Stimulated activated naive CD8-positive, alpha-beta T cell treated with anti-CD3 and anti-CD28 coated beads, Interleukin-15, amount 100 ng/mL, for 72 hours (primary cell): ENCODE measurements at regions not wholly inside any gene's neighbourhood (a gene's known extent, or its start where the extent isn't known, plus 50 kb on each side); places are given as distances from the start of the nearest gene placed in this dataset.
"Not testable (repeated sequence)": the region's sequence is repeated elsewhere in the genome, so short reads cannot be mapped to it uniquely, and the experiment has no call there.

Experiments
- ATAC-seq: fragments of 150-1000 bp; cut with Tn5 transposase; 2 replicates; pipeline ENCODE4 v1.10.0; 2021; ENCODE audit warnings: mild to moderate bottlenecking, moderate library complexity
- DNase-seq, 2 donors: peaks; one replicate each; pipeline ENCODE4 v3.0.0; 2021 to 2022
- H3K27ac Mint-ChIP-seq, 2 donors: one replicate each; pipeline ENCODE4 v1.8.0; 2022; ENCODE audit warnings: mild to moderate bottlenecking in 2 of 2, mixed read lengths in 2 of 2, moderate library complexity in 2 of 2
- H3K27me3 Mint-ChIP-seq: one replicate; pipeline ENCODE4 v1.8.0; 2022; ENCODE audit warnings: mixed read lengths
- H3K4me1 Mint-ChIP-seq: one replicate; pipeline ENCODE4 v1.8.0; 2022; ENCODE audit warnings: mild to moderate bottlenecking, mixed read lengths
- H3K4me3 Mint-ChIP-seq, 2 donors: one replicate each; pipeline ENCODE4 v1.8.0; 2022; ENCODE audit warnings: mild to moderate bottlenecking in 2 of 2, mixed read lengths in 2 of 2, moderate library complexity in 1 of 2
- H3K9me3 Mint-ChIP-seq, 2 donors: one replicate each; pipeline ENCODE4 v1.8.0; 2022; ENCODE audit warnings: mixed read lengths in 2 of 2

DNA sequence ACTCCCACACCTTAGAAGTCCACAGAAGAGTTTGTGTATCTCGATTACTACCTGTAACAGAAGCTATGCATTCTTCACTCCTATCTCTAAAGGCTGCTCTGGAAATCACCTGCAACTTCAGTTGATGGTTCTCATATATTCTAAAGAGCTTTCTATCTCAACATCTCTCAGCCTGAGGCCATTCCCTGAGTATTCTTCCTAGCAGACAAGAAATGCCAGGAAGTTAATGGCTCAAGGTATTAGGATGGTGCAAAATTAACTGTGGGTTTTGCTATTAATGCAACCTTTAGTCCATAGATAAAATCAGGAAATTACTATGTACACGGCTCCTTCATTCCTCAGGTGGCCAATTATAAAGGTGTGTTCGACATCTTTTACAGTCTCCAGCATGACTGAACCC, 290.1 kb downstream of the ZNF716 start:
- H3K9me3 Mint-ChIP-seq, H3K4me1 Mint-ChIP-seq, H3K27me3 Mint-ChIP-seq, ATAC-seq, DNase-seq, H3K4me3 Mint-ChIP-seq, H3K27ac Mint-ChIP-seq: not testable (repeated sequence)

DNA sequence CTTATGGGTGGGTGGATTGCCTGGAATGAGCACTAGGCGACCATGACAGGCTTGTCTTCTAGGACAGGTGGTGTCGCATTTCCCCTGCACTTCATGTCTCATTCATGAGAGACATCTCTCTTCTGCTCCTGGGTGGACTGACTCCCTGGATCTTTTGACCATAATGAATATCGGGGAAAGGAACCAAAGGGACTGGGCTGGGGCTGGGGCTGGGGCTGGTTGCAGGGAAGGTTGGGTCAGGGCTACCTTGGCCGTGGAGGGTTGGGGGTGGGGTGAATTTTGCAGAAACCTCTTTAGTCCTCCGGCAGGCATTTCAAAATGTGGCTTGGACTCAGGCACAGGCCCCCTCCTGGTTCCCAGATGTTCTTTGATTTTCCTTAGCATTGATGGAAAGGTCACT, 319.2 kb downstream of the ZNF716 start:
- Mint-ChIP-seq H3K4me1 (no peaks in the 10 kb centered on the region), H3K4me3 (no peak overlapping the region), H3K9me3 (peaks cover 17 to 45% of the 10 kb centered on the region in 2 donors), H3K27ac (no peak overlapping the region), H3K27me3 (no peaks in the 10 kb centered on the region)
- no peak for DNase-seq
- ATAC-seq: no peak

DNA sequence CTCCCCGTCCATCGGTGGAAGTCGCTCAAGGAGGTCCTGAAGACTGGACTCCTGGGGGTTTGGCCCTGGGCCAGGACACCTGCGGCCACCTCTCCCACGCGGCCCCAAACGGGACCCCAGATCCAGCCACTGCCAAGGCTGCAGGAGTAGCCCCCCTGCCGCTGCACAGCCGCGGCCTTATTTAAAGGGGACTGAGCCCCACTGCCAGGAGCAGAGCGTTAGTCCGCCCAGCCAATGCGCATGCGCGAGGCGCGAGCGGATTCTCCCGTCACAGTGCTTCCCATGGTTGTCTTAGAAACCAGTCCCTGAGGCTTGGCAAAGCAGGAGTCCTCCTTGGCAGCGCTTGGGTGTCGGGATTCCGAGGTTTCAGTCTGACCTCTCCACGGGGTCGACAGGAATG, 320.0 kb downstream of the ZNF716 start:
- DNase-seq (no peak), ATAC-seq (no peak)
- H3K4me3 Mint-ChIP-seq: no peak overlapping the region
- no peaks in the 10 kb centered on the region for H3K27me3 Mint-ChIP-seq
- H3K9me3 Mint-ChIP-seq: peaks cover 17 to 51% of the 10 kb centered on the region in 2 donors
- H3K4me1 Mint-ChIP-seq: no peaks in the 10 kb centered on the region
- no peak overlapping the region for H3K27ac Mint-ChIP-seq

DNA sequence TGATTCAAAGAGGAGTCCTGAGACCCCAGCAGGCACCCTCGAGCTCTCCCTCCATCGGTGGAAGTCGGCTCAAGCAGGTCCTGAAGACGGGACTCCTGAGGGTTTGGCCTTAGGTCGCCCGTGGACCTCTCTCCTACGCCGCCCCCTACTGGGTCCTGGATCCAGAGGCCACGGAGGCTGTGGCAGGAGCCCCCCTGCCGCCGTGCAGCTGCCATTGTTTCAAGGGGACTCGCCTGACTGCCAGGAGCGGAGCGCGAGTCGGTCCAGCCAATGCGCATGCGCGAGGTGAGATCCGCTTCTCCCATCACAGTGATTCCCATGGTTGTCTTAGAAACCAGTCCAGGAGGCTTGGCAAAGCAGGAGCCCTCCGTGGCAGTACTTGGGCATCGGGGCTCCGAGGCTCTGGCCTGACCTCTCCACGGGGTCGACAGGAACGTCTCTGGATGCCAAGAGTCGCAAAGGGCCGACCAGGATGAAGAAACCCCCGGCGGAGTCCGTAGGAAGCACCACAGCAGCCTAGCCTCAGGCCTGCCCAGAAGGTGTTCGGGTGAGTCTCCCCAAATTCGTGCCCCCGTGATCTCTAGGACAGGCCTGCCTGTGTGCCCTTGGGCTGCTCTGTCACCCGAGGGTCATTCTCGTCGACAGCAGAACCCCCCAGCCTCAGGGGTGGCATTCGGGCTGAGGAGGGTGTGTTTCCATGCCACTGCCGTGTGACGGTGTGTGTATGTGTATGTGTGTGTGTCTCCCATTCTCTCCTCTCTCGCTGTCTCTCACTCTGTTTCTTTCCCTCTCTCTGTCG, 322.3 kb downstream of the ZNF716 start:
- H3K27ac Mint-ChIP-seq: no peak overlapping the region
- DNase-seq: no peak
- H3K27me3 Mint-ChIP-seq: no peaks in the 10 kb centered on the region
- no peak for ATAC-seq
- no peaks in the 10 kb centered on the region for H3K4me1 Mint-ChIP-seq
- H3K4me3 Mint-ChIP-seq: no peak overlapping the region
- H3K9me3 Mint-ChIP-seq: peaks cover 17 to 74% of the 10 kb centered on the region in 2 donors

GRCh38 chr7:57774300-57774699, 324.3 kb downstream of the ZNF716 start:
- ATAC-seq: no peak
- Mint-ChIP-seq H3K9me3 (peaks cover 21 to 76% of the 10 kb centered on the region in 2 donors), H3K27ac (no peak overlapping the region), H3K27me3 (no peaks in the 10 kb centered on the region), H3K4me1 (no peaks in the 10 kb centered on the region), H3K4me3 (no peak overlapping the region)
- no peak for DNase-seq

GRCh38 chr7:57775396-57776088, 325.6 kb downstream of the ZNF716 start:
- H3K27me3 Mint-ChIP-seq: no peaks in the 10 kb centered on the region
- ATAC-seq (no peak), DNase-seq (no peak)
- peaks cover 20 to 74% of the 10 kb centered on the region in 2 donors for H3K9me3 Mint-ChIP-seq
- no peaks in the 10 kb centered on the region for H3K4me1 Mint-ChIP-seq
- no peak overlapping the region for H3K4me3 Mint-ChIP-seq
- no peak overlapping the region for H3K27ac Mint-ChIP-seq

- ATAC-seq, H3K27ac Mint-ChIP-seq, H3K4me3 Mint-ChIP-seq, H3K4me1 Mint-ChIP-seq, H3K27me3 Mint-ChIP-seq, DNase-seq: not testable (repeated sequence)
- peaks cover 15 to 66% of the 10 kb centered on the region in 2 donors for H3K9me3 Mint-ChIP-seq
These were observed 326.3 kb downstream of the ZNF716 start for GRCh38 chr7:57776136-57776856.

DNA sequence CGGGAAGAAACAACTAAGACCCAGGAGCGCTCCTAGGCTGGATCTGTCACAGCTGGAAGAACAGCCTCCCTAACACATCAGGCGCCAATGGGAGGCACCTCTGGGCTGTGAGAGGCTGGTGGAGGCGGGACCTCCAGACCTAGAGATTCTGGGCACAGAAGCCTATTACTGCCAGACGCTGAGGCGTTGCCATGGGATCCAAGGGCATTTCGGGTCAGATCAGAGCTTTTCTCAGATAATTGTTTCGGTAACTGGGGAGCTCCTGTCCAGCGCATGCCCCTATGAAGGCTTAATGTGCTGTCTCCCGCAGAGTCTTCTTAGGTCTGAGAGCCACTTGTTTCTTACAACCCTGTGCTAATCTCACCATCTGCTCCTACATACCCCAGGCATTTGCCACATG, 339.2 kb downstream of the ZNF716 start:
- Mint-ChIP-seq H3K27ac (no peak overlapping the region), H3K4me3 (no peak overlapping the region), H3K4me1 (no peaks in the 10 kb centered on the region), H3K9me3 (peaks cover 10 to 19% of the 10 kb centered on the region in 2 donors), H3K27me3 (no peaks in the 10 kb centered on the region)
- ATAC-seq: no peak
- DNase-seq: no peak

DNA sequence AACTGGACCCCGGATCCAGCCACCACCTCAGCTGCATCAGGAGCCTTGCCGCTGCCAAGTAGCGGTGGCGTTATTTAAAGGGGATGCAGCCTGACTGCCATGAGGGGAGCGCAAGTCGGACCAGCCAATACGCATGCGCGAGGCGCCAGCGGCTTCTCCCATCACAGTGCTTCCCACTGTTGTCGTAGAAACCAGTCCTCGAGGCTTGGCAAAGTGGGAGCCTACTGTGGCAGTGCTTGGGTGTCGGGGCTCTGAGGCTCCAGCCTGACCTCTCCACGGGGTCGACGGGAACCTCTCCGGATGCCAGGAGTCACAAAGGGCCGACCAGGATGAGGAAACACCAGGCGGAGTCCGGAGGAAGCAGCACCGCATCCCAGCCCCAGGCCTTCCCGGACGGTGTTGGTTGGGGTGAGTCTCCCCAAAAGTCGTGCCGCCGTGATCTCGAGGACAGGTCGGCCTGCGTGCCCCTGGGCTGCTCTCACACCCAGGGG, 369.6 kb downstream of the ZNF716 start:
- H3K4me3 Mint-ChIP-seq: no peak overlapping the region
- ATAC-seq (no peak), DNase-seq (no peak)
- no peaks in the 10 kb centered on the region for H3K27me3 Mint-ChIP-seq
- H3K4me1 Mint-ChIP-seq: no peaks in the 10 kb centered on the region
- H3K27ac Mint-ChIP-seq: no peak overlapping the region
- H3K9me3 Mint-ChIP-seq: peaks cover 14 to 33% of the 10 kb centered on the region in 2 donors

DNA sequence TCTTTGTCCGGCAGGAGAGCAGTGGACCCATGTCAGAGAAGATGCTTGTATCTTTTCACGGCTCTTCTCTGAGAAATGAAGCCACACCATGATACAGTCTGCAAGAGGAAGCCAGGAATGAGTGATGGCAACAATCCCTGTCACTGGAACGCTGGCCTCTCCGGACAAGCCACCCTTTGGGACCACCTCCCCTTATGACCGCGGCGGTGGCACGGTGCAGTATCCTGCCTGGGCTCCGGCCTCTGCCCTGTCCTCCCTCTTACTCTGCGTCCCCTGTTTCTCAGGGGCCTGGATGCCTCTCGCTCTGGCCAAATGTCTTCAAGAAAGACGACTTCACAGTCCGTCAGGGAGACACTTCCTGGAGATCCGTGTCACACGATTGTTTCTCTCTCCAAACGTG, 370.5 kb downstream of the ZNF716 start:
- H3K27ac Mint-ChIP-seq: no peak overlapping the region
- H3K4me1 Mint-ChIP-seq: no peaks in the 10 kb centered on the region
- DNase-seq: no peak
- H3K27me3 Mint-ChIP-seq: no peaks in the 10 kb centered on the region
- H3K9me3 Mint-ChIP-seq: peaks cover 14 to 39% of the 10 kb centered on the region in 2 donors
- ATAC-seq: no peak
- H3K4me3 Mint-ChIP-seq: no peak overlapping the region

GRCh38 chr7:57821438-57822382, 371.7 kb downstream of the ZNF716 start:
- ATAC-seq: no peak
- Mint-ChIP-seq H3K27me3 (no peaks in the 10 kb centered on the region), H3K9me3 (peaks cover 14 to 39% of the 10 kb centered on the region in 2 donors)

DNA sequence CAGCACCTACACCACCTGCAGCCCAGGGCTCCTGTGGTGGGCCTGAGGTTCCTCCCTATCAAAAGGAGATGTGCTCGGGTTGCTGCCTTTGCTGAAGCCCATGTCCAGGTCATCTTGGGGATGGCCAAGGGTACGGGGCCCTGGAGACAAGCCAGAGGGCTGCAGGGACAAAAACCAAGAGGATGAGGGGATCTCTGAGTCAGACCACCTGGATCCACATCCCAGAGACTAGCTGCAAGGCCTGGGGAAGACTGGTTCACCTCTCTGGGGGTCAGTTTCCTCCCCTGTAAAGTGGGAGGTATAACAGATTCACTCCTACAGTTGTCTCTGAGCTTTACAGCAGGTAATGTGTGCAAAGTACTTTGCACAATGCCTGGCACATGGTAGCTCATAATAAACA, 376.6 kb downstream of the ZNF716 start:
- H3K27ac Mint-ChIP-seq, ATAC-seq, H3K4me3 Mint-ChIP-seq, DNase-seq, H3K4me1 Mint-ChIP-seq, H3K27me3 Mint-ChIP-seq: not testable (repeated sequence)
- peaks cover 6 to 22% of the 10 kb centered on the region in 2 donors for H3K9me3 Mint-ChIP-seq

More at GRCh38 chr7:57821438-57822382, 371.7 kb downstream of the ZNF716 start:
- no peak for DNase-seq
- no peak overlapping the region for H3K4me3 Mint-ChIP-seq
- no peak overlapping the region for H3K27ac Mint-ChIP-seq
- no peaks in the 10 kb centered on the region for H3K4me1 Mint-ChIP-seq

GRCh38 chr7:57835161-57835560, 385.2 kb downstream of the ZNF716 start:
- not testable (repeated sequence) for H3K27me3 Mint-ChIP-seq, H3K4me1 Mint-ChIP-seq, ATAC-seq, DNase-seq, H3K27ac Mint-ChIP-seq, H3K9me3 Mint-ChIP-seq, H3K4me3 Mint-ChIP-seq

DNA sequence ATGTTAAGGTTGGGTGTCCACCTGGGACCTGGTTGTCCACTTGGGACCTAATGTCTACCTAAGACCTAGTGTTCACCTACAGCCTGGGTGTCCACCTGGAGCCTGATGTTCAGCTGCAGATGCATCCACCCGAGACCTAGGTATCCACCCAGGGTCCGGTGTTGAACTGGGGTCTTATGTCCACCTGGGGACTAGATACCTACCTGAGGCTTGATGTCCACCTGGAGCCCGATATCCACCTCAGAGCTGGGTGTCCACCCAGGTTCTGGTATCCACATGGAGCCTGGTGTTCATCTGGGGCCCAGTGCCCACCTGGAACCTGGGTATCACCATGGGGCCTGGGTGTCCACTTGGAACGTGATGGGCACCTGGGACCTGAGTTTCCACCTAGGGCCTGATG, 389.2 kb downstream of the ZNF716 start:
- not testable (repeated sequence) for ATAC-seq, DNase-seq

More for the DNA sequence above, 389.2 kb downstream of the ZNF716 start:
- not testable (repeated sequence) for H3K27me3 Mint-ChIP-seq, H3K4me1 Mint-ChIP-seq, H3K4me3 Mint-ChIP-seq, H3K27ac Mint-ChIP-seq, H3K9me3 Mint-ChIP-seq
